A549 (cell line): ENCODE measurements at regions not wholly inside any gene's neighbourhood (a gene's known extent, or its start where the extent isn't known, plus 50 kb on each side); places are given as distances from the start of the nearest gene placed in this dataset.

Experiments
- ATAC-seq, 2 experiments: fragments of 200-7000 bp in 1 of 2; fragments of >200 bp in 1 of 2; cut with Nextera tagmentation in 1 of 2; cut with Tn5 transposase in 1 of 2; 3 replicates each; pipeline versions ENCODE4 v1.8.0 to v1.9.1; 2018 to 2020; ENCODE audit warnings: mild to moderate bottlenecking in 1 of 2, moderate library complexity in 1 of 2
- CTCF ChIA-PET: fragments of 300-600 bp; sonication (Branson Sonifier 250); formaldehyde crosslinking; extraction: SDS; loops from one replicate; lab custom pipeline; 2021; ENCODE audit warnings: antibody characterized with exemption, inconsistent platforms; lab: Yijun Ruan, JAX
- POLR2A ChIA-PET: fragments of 350-600 bp; formaldehyde crosslinking; extraction: SDS; loops from one replicate; lab custom pipeline; 2021; ENCODE audit warnings: antibody characterized with exemption, inconsistent platforms; lab: Yijun Ruan, JAX
- DNase-seq, 2 experiments: peaks; one replicate each; pipeline versions ENCODE4 v3.0.0 to v3.0.0-alpha.2; 2011 to 2016; ENCODE audit warnings: low read depth in 1 of 2, low spot score in 1 of 2
- FAIRE-seq: peaks from 2 replicates; lab custom pipeline; 2011; peaks lifted over from hg19 to GRCh38; lab: Jason Lieb, UNC
- H3K27ac ChIP-seq, 2 experiments: fragments of >200 bp; sonication (Bioruptor Twin); formaldehyde crosslinking; 3 replicates each; pipeline ENCODE4 v1.5.1; 2016 to 2017
- H3K4me1 ChIP-seq: fragments of >200 bp; sonication (Bioruptor Twin); formaldehyde crosslinking; 3 replicates; pipeline ENCODE4 v1.6.1; 2016
- H3K4me2 ChIP-seq: fragments of >200 bp; sonication (Bioruptor Twin); formaldehyde crosslinking; 3 replicates; pipeline ENCODE4 v1.6.1; 2016
- H3K4me3 ChIP-seq: fragments of >200 bp; sonication (Bioruptor Twin); formaldehyde crosslinking; 3 replicates; pipeline ENCODE4 v1.5.1; 2016
- H3K9me3 ChIP-seq: fragments of >200 bp; sonication (Bioruptor Twin); formaldehyde crosslinking; 3 replicates; pipeline ENCODE4 v1.6.1; 2016
- ATOH8 ChIP-seq: fragments of 250-450 bp; sonication (Bioruptor Pico); IDR thresholded peaks from 2 replicates; pipeline ENCODE4 v1.5.0; 2020; ENCODE audit warnings: low read depth, mild to moderate bottlenecking, moderate library complexity
- CBX2 ChIP-seq: fragments of 200-600 bp; sonication (generic); IDR thresholded peaks from 2 replicates; pipeline ENCODE4 v1.6.1; 2016; ENCODE audit warnings: low read depth, mild to moderate bottlenecking, borderline replicate concordance
- CHD2 ChIP-seq: fragments of 150-350 bp; IDR thresholded peaks from 2 replicates; pipeline ENCODE4 v1.6.1; 2014; ENCODE audit warnings: low read length; ENCODE audit not compliant: partially characterized antibody
- EHF ChIP-seq: fragments of 250-450 bp; sonication (Bioruptor Pico); IDR thresholded peaks from 2 replicates; pipeline ENCODE4 v1.5.0; 2020; ENCODE audit warnings: mild to moderate bottlenecking
- ESRRA ChIP-seq: fragments of 150-350 bp; IDR thresholded peaks from 2 replicates; pipeline ENCODE4 v1.6.1; 2014; ENCODE audit warnings: mild to moderate bottlenecking, low read length, borderline replicate concordance
- HMGXB4 ChIP-seq: fragments of 250-450 bp; sonication (Bioruptor Pico); IDR thresholded peaks from 2 replicates; pipeline ENCODE4 v1.5.0; 2021; ENCODE audit warnings: mild to moderate bottlenecking, moderate library complexity, borderline replicate concordance
- HOXB5 ChIP-seq: fragments of 250-450 bp; sonication (Bioruptor Pico); IDR thresholded peaks from 2 replicates; pipeline ENCODE4 v1.5.0; 2020; ENCODE audit warnings: mild to moderate bottlenecking, moderate library complexity
- JUN ChIP-seq, 2 experiments: fragments of >200 bp; sonication (Bioruptor Twin); formaldehyde crosslinking; IDR thresholded peaks; 2 replicates in 1 of 2; 3 replicates in 1 of 2; pipeline ENCODE4 v1.6.1; 2016 to 2017
- JUNB ChIP-seq: fragments of >200 bp; sonication (Bioruptor Twin); formaldehyde crosslinking; IDR thresholded peaks from 2 replicates; pipeline ENCODE4 v1.6.1; 2016
- KDM1A ChIP-seq: fragments of 200-600 bp; sonication (generic); IDR thresholded peaks from 2 replicates; pipeline ENCODE4 v1.6.1; 2016; ENCODE audit warnings: low read depth, mild to moderate bottlenecking
- MAZ ChIP-seq: fragments of 150-350 bp; IDR thresholded peaks from 2 replicates; pipeline ENCODE4 v1.6.1; 2014; ENCODE audit warnings: antibody characterized with exemption, low read depth, low read length, borderline replicate concordance
- PHF8 ChIP-seq: fragments of 200-600 bp; sonication (generic); IDR thresholded peaks from 2 replicates; pipeline ENCODE4 v1.6.1; 2016; ENCODE audit warnings: low read depth, mild to moderate bottlenecking, antibody characterized with exemption, moderate library complexity, borderline replicate concordance
- POLR2AphosphoS2 ChIP-seq: conservative IDR thresholded peaks from 2 replicates; pipeline ENCODE4 v1.6.1; 2012; ENCODE audit warnings: low read length, improper control_type of control experiment, inconsistent platforms
- RAD21 ChIP-seq, 2 experiments: fragments of >200 bp in 1 of 2; sonication (Bioruptor Twin) in 1 of 2; formaldehyde crosslinking in 1 of 2; IDR thresholded peaks in 1 of 2; conservative IDR thresholded peaks in 1 of 2; 2 replicates in 1 of 2; 3 replicates in 1 of 2; pipeline ENCODE4 v1.6.1; 2012 to 2018; ENCODE audit warnings: inconsistent platforms in 1 of 2
- ZC3H11A ChIP-seq: fragments of 450-650 bp; IDR thresholded peaks from 2 replicates; pipeline ENCODE4 v1.6.1; 2014; ENCODE audit warnings: antibody characterized with exemption, mild to moderate bottlenecking
- WGBS: methylation state at CpG from one replicate; pipeline ENCODE4 v1.1.6; 2017; ENCODE audit errors: missing lambda C conversion rate; 5-methylcytosine and 5-hydroxymethylcytosine counted together
- TF ChIP-seq, protein P1 (sequence below): fragments of >200 bp; sonication (Bioruptor Twin); formaldehyde crosslinking; IDR thresholded peaks from 3 replicates; pipeline ENCODE4 v1.5.1; 2016

GRCh38 chr1:157915859-157916258, 74.3 kb upstream of the CD5L start (continued):
- TF ChIP-seq HMGXB4 (CRISPR knock-in tag) (no peak), POLR2AphosphoS2 (no peak)
- TF ChIP-seq, all 56 proteins: peak for 0

DNA sequence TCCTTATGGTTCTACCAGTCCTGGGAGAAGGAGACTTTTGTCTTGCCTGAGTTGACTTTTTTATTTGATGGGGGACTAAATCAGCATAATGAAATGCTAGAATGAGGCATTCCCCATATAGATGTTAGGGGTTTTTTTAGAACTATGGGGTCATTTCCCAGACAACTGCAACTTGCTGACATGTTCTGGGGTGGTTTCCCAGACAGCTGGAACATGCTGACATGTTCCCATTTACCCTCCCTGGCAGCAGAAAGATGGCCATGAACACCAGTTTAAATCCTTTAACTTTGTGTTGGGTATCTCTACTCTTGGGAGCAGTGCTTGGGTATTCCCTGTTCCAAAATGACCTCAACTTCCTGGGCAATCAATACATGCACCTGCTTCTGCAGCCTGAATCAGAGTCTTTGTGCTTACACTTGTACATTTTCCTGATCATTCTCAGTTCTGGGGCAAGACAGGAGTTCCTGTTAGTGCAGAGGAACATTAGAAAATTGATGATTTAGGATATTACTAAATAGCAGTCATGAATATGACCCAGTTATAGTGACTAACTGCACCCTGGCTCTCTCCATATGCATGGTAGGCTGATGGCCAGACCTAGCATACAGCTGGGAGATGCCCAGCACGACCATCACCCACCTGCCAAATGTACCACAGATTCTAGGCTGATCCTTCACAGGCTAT, 75.4 kb upstream of the CD5L start:
- no peak overlapping the region for H3K27ac ChIP-seq
- no peaks in the 10 kb centered on the region for H3K4me1 ChIP-seq
- DNase-seq, result no peak
- POLR2A ChIA-PET, result no interaction called here
- no peak overlapping the region for H3K4me2 ChIP-seq
- ATAC-seq, result no peak
- TF ChIP-seq EHF (no peak), CHD2 (no peak), RAD21 (conservative IDR thresholded peaks at IDR 0.05 in 1 of 2, IDR thresholded peaks at IDR 0.05 in 1 of 2) (no peak), JUN (IDR thresholded peaks at IDR 0.05) (no peak), PHF8 (no peak), ATOH8 (CRISPR knock-in tag) (no peak), KDM1A (no peak), HOXB5 (CRISPR knock-in tag) (no peak), POLR2AphosphoS2 (no peak)
- WGBS, result 0% methylated on average over 1 of the region's 1 CpG
- H3K9me3 ChIP-seq, result no peaks in the 10 kb centered on the region
- no peak overlapping the region for H3K4me3 ChIP-seq
- FAIRE-seq, result no peak
- CTCF ChIA-PET, result no interaction called here

DNA sequence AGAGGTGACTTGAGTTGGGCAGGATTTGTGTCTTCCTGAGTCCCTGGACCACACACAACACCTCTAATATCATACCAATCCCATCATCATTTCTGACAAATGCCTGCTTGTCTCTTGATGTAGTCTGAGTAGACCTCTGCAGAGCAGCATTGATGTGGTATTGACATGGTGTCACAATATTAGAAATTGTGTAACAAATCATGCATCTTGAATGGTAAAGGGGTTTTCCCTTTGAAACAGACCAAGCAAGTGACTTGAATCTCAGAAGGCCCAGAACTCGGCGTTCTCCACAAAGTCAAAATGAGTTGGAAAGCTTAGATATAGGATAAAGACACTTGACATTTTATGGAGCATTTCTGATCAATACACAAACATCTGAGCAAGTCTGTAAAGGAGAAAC, 72.7 kb upstream of the KIRREL1 start:
- Histone ChIP-seq H3K4me1 (no peaks in the 10 kb centered on the region), H3K4me2 (no peak overlapping the region), H3K4me3 (no peak overlapping the region), H3K27ac (no peak overlapping the region), H3K9me3 (no peaks in the 10 kb centered on the region)
- CTCF ChIA-PET, result interaction anchor here (0.6 to 1.7 kb wide), 3 partner anchors 43 to 209 kb away, joined by 3 read pairs; no protein-coding TSS in a partner anchor
- POLR2A ChIA-PET, result no interaction called here
- DNase-seq (no peak), FAIRE-seq (no peak), ATAC-seq (no peak)
- TF ChIP-seq MAZ (no peak), ESRRA (no peak), HMGXB4 (CRISPR knock-in tag) (no peak), POLR2AphosphoS2 (no peak), CHD2 (no peak), CBX2 (no peak), JUNB (no peak), ZC3H11A (no peak)
- TF ChIP-seq, protein P1, sequence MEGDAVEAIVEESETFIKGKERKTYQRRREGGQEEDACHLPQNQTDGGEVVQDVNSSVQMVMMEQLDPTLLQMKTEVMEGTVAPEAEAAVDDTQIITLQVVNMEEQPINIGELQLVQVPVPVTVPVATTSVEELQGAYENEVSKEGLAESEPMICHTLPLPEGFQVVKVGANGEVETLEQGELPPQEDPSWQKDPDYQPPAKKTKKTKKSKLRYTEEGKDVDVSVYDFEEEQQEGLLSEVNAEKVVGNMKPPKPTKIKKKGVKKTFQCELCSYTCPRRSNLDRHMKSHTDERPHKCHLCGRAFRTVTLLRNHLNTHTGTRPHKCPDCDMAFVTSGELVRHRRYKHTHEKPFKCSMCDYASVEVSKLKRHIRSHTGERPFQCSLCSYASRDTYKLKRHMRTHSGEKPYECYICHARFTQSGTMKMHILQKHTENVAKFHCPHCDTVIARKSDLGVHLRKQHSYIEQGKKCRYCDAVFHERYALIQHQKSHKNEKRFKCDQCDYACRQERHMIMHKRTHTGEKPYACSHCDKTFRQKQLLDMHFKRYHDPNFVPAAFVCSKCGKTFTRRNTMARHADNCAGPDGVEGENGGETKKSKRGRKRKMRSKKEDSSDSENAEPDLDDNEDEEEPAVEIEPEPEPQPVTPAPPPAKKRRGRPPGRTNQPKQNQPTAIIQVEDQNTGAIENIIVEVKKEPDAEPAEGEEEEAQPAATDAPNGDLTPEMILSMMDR, result no peak
- WGBS, result 2% methylated on average over 2 of the region's 2 CpGs
